HG03571 (cell line): ENCODE measurements at regions not wholly inside any gene's neighbourhood (a gene's known extent, or its start where the extent isn't known, plus 50 kb on each side); places are given as distances from the start of the nearest gene placed in this dataset.

Experiments used
- ATAC-seq: cut with Tn5 transposase; IDR thresholded peaks from one replicate; pipeline ENCODE4 v1.9.1; 2021; ENCODE audit not compliant: unreplicated experiment

GRCh38 chr11:20251496-20251895 is 91.2 kb upstream of the DBX1 start:
- ATAC-seq = no peak

- ATAC-seq = no peak
Observed at GRCh38 chr11:20250644-20251247, 90.5 kb upstream of the DBX1 start.

GRCh38 chr11:20249796-20250195 is 89.5 kb upstream of the DBX1 start:
- no peak for ATAC-seq

GRCh38 chr11:20249378-20249777 is 89.1 kb upstream of the DBX1 start:
- no peak for ATAC-seq

- no peak for ATAC-seq
Observed at GRCh38 chr11:20248871-20249270, 88.6 kb upstream of the DBX1 start.

GRCh38 chr11:20248121-20248772 is 88.0 kb upstream of the DBX1 start:
- ATAC-seq = no peak

GRCh38 chr11:20247591-20248007 is 87.3 kb upstream of the DBX1 start:
- ATAC-seq = no peak

GRCh38 chr11:20243974-20244373 is 83.7 kb upstream of the DBX1 start:
- ATAC-seq = no peak

GRCh38 chr11:20238712-20239111 is 78.4 kb upstream of the DBX1 start:
- ATAC-seq = no peak

- ATAC-seq = no peak
Observed at GRCh38 chr11:20235164-20235563, 74.9 kb upstream of the DBX1 start.

GRCh38 chr11:20227631-20228030 is 67.4 kb upstream of the DBX1 start:
- ATAC-seq = no peak

GRCh38 chr11:20226933-20227332 is 66.7 kb upstream of the DBX1 start:
- no peak for ATAC-seq

GRCh38 chr11:20221566-20221965 is 61.3 kb upstream of the DBX1 start:
- ATAC-seq = no peak

GRCh38 chr11:20213790-20214189 is 53.5 kb upstream of the DBX1 start:
- no peak for ATAC-seq

GRCh38 chr11:20211691-20212090 is 51.4 kb upstream of the DBX1 start:
- no peak for ATAC-seq
